ENCODE measurements at regions not wholly inside any gene's neighbourhood (a gene's known extent, or its start where the extent isn't known, plus 50 kb on each side); places are given as distances from the start of the nearest gene placed in this dataset.

GRCh38 chr2:117058366-117058765, 756.1 kb upstream of the DDX18 start:
- Histone ChIP-seq H3K27me3 (ENCODE audit: control insufficient read depth in 4 of 4, insufficient read depth in 4 of 4, low read length in 3 of 4) (peaks cover 0 to 2% (median 0%) of the 10 kb centered on the region in 4 donors), H3K4me3 (ENCODE audit: low read depth in 1 of 3, low read length in 3 of 3) (no peak overlapping the region), H3K4me1 (ENCODE audit: control insufficient read depth in 4 of 4, insufficient read depth in 4 of 4, low read length in 3 of 4) (no peaks in the 10 kb centered on the region), H3K9ac (ENCODE audit: low read depth in 1 of 2, low read length in 2 of 2) (no peak overlapping the region), H3K27ac (ENCODE audit: low read depth in 1 of 2, low read length in 2 of 2) (no peak overlapping the region), H3K9me3 (ENCODE audit: control insufficient read depth in 4 of 4, low read length in 3 of 4) (peaks cover 0 to 3% (median under 1%) of the 10 kb centered on the region in 4 donors), H3K36me3 (ENCODE audit: control insufficient read depth in 4 of 4, insufficient read depth in 3 of 4, low read depth in 1 of 4, low read length in 3 of 4) (no peaks in the 10 kb centered on the region)
- TF ChIP-seq, protein P1, sequence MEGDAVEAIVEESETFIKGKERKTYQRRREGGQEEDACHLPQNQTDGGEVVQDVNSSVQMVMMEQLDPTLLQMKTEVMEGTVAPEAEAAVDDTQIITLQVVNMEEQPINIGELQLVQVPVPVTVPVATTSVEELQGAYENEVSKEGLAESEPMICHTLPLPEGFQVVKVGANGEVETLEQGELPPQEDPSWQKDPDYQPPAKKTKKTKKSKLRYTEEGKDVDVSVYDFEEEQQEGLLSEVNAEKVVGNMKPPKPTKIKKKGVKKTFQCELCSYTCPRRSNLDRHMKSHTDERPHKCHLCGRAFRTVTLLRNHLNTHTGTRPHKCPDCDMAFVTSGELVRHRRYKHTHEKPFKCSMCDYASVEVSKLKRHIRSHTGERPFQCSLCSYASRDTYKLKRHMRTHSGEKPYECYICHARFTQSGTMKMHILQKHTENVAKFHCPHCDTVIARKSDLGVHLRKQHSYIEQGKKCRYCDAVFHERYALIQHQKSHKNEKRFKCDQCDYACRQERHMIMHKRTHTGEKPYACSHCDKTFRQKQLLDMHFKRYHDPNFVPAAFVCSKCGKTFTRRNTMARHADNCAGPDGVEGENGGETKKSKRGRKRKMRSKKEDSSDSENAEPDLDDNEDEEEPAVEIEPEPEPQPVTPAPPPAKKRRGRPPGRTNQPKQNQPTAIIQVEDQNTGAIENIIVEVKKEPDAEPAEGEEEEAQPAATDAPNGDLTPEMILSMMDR (IDR thresholded peaks at IDR 0.05; ENCODE audit: low read depth, low read length, missing input control): no peak
- no peak for TF ChIP-seq HNF4G (IDR thresholded peaks at IDR 0.05)
- no peak for TF ChIP-seq NR2F2 (IDR thresholded peaks at IDR 0.05)
- no peak for TF ChIP-seq EGR1 (IDR thresholded peaks at IDR 0.05; ENCODE audit: low read depth in 2 of 2)
- TF ChIP-seq FOXA1 (IDR thresholded peaks at IDR 0.05): no peak
- no peak for TF ChIP-seq ZBTB33 (IDR thresholded peaks at IDR 0.05)
- TF ChIP-seq ATF3 (IDR thresholded peaks at IDR 0.05): no peak
- no peak for TF ChIP-seq SP1 (IDR thresholded peaks at IDR 0.05)
- no peak for TF ChIP-seq HNF4A (conservative IDR thresholded peaks at IDR 0.05)
- TF ChIP-seq RAD21 (IDR thresholded peaks at IDR 0.05): no peak
- no peak for TF ChIP-seq RXRA (IDR thresholded peaks at IDR 0.05)
- TF ChIP-seq REST (IDR thresholded peaks at IDR 0.05): no peak
- TF ChIP-seq, protein P2, sequence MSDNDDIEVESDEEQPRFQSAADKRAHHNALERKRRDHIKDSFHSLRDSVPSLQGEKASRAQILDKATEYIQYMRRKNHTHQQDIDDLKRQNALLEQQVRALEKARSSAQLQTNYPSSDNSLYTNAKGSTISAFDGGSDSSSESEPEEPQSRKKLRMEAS (IDR thresholded peaks at IDR 0.05): no peak
- TF ChIP-seq JUND (IDR thresholded peaks at IDR 0.05): no peak
- no peak for TF ChIP-seq YY1 (IDR thresholded peaks at IDR 0.05)
- no peak for TF ChIP-seq FOXA2 (IDR thresholded peaks at IDR 0.05)
- WGBS: 53% methylated on average over 3 of the region's 3 CpGs
- DNase-seq (ENCODE audit: low spot score): no peak

- Histone ChIP-seq H3K4me3 (ENCODE audit: low read depth in 1 of 3, low read length in 3 of 3) (no peak overlapping the region), H3K4me1 (ENCODE audit: control insufficient read depth in 4 of 4, insufficient read depth in 4 of 4, low read length in 3 of 4) (no peaks in the 10 kb centered on the region), H3K9me3 (ENCODE audit: control insufficient read depth in 4 of 4, low read length in 3 of 4) (no peaks in the 10 kb centered on the region), H3K27ac (ENCODE audit: low read depth in 1 of 2, low read length in 2 of 2) (no peak overlapping the region), H3K9ac (ENCODE audit: low read depth in 1 of 2, low read length in 2 of 2) (no peak overlapping the region), H3K27me3 (ENCODE audit: control insufficient read depth in 4 of 4, insufficient read depth in 4 of 4, low read length in 3 of 4) (peaks cover 0 to 2% (median 0%) of the 10 kb centered on the region in 4 donors), H3K36me3 (ENCODE audit: control insufficient read depth in 4 of 4, insufficient read depth in 3 of 4, low read depth in 1 of 4, low read length in 3 of 4) (no peaks in the 10 kb centered on the region)
- no peak for DNase-seq (ENCODE audit: low spot score)
- WGBS: 64% methylated on average over 2 of the region's 2 CpGs
- TF ChIP-seq, protein P2 (IDR thresholded peaks at IDR 0.05): no peak
- no peak for TF ChIP-seq FOXA2 (IDR thresholded peaks at IDR 0.05)
- TF ChIP-seq HNF4A (conservative IDR thresholded peaks at IDR 0.05): no peak
- no peak for TF ChIP-seq SP1 (IDR thresholded peaks at IDR 0.05)
- TF ChIP-seq ZBTB33 (IDR thresholded peaks at IDR 0.05): no peak
- no peak for TF ChIP-seq YY1 (IDR thresholded peaks at IDR 0.05)
- TF ChIP-seq HNF4G (IDR thresholded peaks at IDR 0.05): no peak
- TF ChIP-seq, protein P1 (IDR thresholded peaks at IDR 0.05; ENCODE audit: low read depth, low read length, missing input control): no peak
- no peak for TF ChIP-seq RAD21 (IDR thresholded peaks at IDR 0.05)
- no peak for TF ChIP-seq TAF1 (conservative IDR thresholded peaks at IDR 0.05)
- no peak for TF ChIP-seq FOXA1 (IDR thresholded peaks at IDR 0.05)
- TF ChIP-seq EGR1 (IDR thresholded peaks at IDR 0.05; ENCODE audit: low read depth in 2 of 2): no peak
- no peak for TF ChIP-seq JUND (IDR thresholded peaks at IDR 0.05)
These were observed 750.5 kb upstream of the DDX18 start for GRCh38 chr2:117064021-117064420.

Data from liver (tissue), 8 donors.